KG1 (cell line): ENCODE measurements at regions not wholly inside any gene's neighbourhood (a gene's known extent, or its start where the extent isn't known, plus 50 kb on each side); places are given as distances from the start of the nearest gene placed in this dataset.

Experiments used
- DNase-seq: peaks from one replicate; lab custom pipeline; 2025; lab: John Stamatoyannopoulos, UW

DNA sequence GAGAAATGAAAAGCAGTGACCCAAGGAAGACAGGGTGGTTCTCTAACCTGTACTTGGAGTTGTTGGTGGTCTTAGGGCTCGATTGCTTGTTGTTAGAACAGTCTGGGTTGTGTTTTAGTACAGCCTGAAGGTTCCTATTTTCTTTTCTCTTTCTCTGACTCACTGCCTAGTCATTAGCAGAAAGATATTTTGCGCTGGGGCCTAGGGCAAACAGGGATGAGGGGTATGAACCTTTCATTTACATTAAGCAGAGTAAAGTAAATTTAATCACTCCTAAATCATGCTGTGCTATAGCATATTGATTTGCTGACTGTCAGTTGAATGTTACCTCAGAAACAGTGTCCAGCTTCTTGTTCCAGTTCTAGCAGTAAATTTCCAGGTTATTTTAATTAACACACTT lies 197.2 kb downstream of the RWDD3 start:
- no peak for DNase-seq

DNA sequence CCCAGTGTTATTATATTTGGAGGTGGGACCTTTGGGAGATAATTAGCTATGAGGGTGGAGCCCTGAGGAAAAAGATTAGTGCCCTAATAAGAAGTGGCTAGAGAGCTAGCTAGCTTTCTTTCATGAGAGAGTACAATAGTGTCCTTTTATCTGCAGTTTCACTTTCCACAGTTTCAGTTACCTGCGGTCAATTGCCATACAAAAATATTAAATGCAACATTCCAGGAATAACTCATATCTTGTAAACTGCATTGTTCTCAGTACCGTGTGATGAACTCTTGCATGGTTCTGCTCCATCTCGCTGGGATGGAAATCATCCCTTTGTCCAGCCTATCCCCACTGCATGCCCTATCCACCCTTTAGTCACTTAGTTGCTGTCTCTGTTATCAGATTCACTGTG lies 201.6 kb downstream of the RWDD3 start:
- no peak for DNase-seq

DNA sequence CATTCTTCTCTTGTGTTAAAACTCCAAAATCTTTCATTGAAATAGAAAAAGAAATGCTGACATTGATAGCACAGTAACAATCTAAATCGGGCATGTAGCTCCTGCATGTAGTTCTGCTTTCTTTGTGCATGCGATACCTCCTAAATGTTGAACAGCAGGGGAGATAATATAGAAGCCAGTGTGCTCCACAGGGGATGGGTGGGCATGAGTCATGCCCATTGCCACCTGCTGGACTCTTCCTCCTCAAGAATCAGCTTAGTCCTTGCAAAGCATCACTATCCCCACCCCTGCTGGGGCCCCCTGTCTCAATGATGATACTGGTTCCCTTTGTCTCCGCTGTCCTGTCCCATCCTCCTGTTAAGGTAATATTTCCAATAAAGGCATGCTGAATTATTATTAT lies 203.0 kb downstream of the RWDD3 start:
- no peak for DNase-seq

DNA sequence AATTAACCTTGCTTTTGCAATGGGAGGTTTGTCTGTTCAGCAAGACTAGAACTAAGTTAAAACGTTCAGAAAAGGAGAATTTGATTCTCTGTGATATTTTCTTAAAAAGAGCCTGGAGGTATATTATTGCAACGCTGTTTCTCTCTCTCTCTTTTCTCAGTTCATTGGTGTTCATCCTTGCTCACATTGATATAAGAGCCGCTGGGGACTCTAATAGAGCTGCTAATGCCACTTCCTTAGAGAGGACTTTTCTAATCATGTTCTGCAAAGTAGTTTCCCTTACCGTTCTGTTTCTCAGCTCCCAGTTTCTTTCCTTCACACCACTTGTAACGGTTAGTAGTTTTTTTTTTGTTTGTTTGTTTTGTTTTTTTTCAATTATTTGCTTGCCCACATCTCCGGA lies 203.8 kb downstream of the RWDD3 start:
- no peak for DNase-seq

DNA sequence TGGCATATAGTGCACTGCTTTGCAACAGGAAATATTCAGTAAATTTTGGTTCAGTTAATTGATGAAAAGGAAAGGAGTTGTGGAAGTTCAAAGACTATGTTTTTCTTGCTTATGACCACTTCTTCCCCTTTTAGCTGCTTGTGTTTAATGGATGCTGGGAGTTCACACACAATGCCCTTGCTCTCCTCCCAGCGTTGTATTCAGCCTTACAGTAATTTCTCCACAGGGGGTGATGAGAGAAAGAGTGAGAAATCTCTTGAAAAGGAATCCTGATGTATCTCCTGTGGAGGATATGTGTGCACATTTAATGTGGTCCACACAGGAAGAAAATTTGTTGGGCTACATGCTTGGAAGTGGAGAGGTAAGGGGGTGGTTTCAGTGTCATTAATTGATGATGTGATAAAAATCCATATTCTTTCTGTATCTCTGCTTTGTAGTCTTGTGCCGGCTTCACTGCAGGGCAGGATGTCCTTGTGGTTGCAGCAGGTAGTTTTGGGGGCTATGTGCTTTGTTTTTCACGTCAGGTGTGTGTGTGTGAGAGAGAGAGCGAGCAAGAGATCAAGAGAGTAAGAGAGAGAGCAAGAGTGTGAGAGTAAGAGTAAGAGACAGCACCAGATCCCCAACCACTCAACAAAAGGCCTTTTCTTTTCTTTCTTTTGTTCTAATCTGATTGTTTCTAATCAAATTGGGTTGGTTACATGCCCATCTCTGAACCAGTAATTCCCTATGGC lies 204.4 kb downstream of the RWDD3 start:
- DNase-seq: no peak

DNA sequence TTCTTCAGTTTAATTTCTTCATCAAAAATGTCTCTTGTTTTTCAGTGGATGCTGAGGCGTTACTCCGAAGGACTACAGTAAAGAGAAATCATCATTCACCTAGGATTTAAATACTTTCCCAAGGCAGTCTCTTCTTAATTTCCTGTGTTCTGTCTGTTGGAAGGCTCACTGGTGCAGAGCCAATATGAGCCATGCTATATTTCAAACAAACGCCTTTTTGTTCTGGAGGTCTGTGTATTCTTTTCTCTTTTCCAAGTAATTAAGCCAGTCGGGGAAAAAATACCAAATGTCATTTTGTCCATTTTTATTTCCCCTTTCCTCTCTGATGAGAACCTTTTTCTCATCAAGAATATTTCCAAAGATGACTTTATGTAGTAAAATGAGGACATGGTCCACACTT lies 206.5 kb downstream of the RWDD3 start:
- DNase-seq: no peak

DNA sequence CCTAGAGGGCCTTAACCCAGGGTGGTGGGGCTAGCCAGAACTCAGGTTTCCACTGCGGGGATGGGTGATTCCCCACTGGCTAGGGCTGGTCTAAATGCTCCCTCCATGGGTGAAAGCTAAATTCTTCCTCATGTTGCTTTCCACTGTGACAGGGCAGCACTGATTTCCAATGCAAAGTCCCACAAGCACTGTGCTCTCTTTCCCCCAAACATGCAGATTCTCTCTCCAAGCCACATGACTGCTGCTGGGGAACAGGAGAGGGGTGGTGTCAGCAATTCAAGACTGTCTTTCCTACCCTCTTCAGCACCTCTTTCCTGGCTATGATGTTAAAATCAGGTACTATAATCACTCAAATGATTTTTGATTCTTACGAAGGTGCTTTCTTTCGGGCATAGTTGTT lies 215.5 kb downstream of the RWDD3 start:
- DNase-seq: no peak

DNA sequence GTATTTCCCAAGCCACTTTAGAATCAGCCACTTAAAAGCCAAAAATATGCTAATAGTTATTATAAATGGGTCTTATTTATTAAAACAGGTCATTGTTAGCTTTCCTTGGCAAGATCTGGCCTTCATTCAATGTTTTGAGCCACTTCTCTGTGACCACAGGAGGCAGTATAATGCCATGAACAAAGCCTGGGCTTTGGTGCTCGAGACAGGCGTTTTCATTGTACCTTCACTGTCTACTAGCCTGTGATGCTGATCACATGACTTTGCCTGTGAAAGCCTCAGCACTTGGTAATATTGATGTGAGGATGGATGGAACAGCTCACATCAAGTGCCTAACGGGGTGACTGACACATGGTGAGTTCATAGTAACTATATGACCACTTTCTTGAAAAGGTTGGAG lies 217.0 kb downstream of the RWDD3 start:
- DNase-seq: no peak

DNA sequence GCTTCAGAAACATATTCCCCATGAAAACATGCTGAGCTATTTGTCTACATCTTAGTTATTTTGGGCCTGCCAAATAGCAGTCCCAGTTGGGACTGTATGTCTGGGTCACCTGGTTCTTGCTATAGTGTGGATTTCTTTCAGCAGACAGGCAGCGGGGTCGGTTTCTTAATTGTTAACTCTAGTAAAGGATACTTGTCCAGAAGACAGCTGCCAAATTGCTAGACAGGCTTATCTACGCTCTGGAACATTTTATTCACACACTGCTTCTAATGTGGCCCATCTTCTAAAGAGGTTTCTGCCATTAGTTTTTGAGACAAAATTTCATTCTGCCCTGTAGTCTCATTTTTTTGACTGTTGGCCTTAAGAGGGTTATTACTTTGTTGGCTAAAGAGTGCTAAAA lies 217.9 kb downstream of the RWDD3 start:
- no peak for DNase-seq

DNA sequence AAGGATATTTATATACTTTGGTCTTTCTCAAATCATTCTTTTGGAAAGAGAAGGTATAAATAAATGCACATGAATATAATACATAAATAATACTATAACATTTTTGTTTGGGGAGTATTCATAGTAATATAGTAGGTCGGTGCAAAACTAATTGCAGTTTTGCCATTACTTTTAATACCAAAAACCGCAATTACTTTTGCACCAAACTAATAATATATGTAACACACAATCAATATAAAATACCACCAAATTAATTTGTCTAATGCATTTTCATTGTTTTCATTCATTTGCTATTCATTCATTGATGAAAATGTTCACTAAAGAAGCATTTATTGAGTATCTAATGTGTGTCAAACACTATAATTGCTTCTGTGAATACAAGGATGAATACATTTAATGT lies 219.0 kb downstream of the RWDD3 start:
- no peak for DNase-seq

DNA sequence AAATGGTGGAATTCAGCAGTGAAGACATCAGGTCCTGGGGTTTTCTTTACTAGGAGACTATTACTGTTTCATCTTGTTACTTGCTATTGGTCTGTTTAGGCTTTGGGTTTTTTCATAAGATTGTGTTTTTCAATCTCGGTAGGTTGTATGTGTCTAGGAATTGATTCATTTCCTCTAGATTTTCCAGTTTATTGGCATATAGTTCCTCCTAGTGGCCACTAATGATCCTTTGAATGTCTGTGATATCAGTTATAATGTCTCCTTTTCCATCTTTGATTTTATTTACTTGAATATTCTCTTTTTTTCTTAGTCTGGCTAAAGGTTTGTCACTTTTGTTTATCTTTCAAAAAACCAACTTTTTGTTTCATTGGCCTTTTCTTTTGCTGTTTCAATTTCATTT lies 233.0 kb downstream of the RWDD3 start:
- no peak for DNase-seq

DNA sequence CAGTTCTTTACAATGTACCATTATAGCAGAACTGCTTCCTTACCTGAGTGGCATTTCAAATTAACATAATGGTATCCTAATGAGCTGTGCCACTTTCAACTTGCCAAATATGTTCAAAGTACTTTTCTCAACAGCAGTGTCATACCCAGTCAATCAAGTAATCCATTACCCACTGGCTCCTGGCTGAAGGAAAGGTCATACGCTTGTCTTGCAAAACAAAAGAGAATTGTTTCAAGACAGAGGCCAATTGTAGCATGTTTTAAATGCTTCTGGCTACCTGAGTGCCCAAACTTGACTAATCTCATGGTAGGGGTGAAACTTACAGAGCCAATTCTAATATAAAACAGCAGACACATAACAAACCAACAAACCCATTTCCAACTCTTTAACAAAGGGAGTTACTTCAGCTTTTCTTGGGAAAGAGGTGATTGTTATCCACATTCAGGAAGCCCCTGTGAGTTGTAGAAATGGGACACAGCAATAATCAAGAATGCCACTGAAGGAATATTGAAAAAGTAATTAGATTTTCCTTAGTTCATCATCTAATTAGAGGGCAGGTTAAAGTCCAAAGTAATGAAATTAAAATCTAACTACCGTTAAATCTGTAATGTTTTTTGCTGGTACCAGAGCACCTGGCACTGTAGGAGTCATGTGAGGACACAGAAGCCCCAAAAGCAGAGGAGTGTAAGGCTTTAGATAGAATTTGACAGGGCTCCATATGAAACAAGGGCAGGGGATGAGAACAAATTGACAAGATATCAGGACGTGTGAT lies 241.9 kb downstream of the RWDD3 start:
- DNase-seq: no peak

DNA sequence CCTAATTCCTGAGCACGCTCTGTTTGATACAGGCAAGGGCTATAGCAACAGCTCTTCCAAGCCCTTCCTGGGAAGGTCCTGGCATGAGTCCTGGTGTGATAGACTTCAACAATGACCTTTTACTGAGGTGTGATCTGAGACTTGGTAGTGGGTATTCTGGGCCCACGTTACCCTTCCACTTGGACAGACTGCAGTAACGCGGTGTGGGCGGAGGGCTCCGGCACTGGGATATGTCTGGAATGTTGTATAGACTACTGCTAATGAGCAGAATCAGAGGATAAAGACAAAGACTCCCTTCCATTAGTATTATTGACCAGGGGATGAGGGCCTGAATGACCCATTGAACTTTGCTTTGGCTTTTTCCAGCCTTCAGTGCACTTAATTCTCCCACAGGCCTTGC lies 262.3 kb downstream of the RWDD3 start:
- no peak for DNase-seq

DNA sequence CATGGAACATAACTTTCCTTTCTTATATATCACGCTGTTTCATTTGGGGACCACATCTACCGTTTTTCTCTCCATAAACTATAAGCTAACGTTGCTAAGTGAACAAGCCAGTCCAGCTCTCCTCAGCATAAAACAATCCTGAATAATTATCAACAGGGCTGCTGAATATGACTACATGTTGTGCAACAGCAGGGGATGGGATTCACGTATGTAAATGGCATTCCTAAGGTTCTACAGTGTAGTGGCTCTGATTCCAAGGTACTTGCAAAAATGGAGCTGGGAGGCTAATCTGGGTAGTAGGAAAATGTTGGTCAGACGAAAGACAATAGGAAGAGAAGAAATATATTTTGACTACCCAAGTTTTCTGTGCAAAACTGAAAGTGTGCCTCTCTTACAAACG lies 262.8 kb downstream of the RWDD3 start:
- no peak for DNase-seq

DNA sequence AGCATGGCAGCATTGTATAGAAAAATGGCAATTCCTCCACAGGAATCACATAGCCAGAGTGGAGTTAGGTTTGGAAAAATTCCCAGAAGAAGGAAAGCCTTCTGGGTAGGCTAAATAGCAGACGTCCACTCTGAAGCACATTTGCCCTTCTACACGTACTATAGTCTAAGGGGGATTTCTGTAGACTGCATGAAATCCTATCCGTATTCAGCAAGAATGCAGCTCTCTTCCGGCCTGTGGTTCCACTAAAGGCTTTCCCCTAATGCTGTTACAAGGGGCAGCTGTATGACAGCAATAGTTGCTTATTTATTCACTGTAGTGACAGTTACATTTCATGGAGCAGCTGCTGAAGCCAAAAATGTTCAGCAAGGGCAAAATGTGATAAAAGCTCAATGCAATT lies 263.6 kb downstream of the RWDD3 start:
- no peak for DNase-seq

DNA sequence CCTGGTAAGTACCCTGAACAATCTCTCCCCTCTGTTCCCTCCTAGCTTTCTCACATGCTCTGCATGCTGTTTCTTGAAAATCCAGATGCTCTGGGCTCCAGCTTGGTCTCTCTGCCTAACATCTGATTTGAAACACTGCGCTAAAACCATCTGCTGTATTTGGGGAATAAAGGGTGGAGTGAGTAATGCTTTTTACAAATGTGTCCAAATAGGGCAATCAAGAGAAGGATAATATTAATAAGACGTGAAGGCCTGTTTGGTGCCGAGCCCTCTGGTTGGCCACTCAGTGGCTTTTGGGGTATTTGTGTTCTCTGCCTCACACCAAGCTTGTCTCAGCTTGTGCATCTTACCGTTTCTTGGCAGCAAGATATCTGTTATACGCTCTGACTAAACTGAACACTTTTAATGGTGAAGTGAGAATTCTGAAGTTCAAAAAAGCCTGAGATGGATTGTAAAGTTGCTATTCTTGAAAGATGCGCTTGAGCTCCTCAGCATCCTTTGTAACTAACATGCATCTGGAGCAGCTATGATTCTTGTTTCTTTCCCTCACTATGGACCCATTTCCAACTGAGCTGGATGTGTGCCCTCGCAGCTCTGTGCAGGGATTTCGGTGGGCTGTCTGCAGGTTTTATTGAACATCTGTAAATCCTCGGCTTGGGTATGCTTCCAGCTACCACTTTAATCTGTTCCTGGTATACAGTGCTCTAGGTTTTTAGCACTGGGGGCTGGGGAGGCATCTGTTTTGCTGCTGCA lies 269.4 kb downstream of the RWDD3 start:
- no peak for DNase-seq

DNA sequence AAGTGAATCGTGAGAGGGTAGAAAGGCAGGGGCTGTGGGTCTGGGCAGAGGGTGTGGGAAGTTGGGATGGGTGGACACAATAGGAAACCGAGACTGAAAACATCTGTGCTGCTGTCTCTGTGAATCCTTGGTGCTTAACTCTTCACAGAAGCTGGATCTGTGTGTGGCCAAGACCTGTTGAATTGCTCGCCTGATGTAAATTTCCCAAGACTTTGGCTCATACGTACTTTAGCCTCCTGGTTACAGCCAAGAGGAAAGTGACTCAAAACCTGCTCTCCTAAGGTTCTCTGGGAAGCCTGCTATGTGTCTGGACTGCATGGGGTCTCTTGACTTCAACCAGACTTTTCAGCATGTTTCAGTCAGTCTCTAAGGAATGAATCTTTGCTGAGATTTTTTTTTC lies 270.3 kb downstream of the RWDD3 start:
- DNase-seq: no peak

DNA sequence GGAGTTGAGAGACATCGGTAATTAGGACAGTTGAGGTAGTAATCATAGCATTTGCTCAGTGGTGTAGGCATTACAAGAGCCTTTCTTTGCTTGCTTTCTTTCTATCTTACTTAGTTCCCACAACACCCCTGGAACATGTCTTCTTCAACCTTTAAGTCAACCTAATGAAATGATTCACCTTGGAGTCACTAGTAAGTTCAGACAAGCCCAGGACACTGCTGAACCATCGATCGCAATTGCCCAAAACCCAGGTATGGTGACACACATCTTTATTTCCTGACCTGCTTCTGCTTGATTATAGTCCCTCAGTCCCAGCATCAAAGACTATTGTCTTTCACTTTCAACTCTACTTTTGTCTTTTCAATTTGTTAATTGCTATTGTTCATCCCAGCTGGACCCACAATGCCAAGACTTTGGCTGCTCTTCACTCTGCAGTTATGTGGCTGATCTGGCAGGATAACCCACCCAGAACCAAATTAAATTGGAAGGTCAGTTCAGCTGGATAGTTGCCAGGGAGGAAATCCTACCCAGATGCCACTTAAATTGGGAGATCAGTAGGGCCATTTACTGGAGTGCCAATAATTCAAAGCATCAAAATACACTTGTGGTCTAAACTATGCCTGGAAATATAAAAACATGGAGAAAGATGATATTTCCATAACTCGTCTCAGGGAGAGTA lies 272.9 kb downstream of the RWDD3 start:
- DNase-seq: no peak

DNA sequence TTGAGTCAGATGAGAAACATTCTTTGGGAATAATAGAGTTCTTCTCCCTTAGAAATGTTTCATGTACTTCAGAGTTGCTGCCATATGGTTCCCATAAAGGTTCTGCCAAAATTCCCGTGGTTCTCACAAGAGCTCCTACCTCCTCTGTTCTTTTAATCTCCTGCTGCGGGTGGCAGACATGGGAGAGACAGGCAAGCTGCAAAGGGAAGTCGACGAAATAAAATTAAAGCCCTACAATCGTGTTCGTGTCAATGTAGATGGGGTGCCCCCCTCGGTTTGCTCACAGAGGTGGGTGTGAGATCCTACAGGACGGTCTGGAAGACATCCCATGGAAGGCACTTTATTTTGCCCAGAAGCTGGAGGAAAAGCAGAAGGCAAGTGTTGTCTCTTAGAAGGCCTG lies 276.0 kb downstream of the RWDD3 start:
- DNase-seq: no peak

DNA sequence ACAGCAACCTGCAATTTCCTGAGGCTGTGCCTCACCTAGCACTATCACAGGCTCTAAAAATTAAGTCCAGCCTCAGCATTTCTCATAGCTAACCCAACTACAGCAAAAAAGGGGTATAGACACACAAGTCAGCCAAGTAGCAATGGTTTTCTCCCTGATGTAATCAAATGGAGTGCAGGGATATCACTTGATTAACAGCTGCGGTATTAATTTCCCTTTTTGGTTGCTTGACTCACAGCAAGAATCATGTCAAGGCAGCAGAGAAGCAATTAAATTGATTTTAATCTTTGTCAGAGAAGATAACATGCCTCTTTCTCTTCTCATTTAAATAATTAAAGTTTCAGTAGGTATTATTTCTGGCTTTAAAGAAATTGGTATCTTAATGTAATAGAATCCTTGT lies 278.9 kb downstream of the RWDD3 start:
- DNase-seq: no peak

DNA sequence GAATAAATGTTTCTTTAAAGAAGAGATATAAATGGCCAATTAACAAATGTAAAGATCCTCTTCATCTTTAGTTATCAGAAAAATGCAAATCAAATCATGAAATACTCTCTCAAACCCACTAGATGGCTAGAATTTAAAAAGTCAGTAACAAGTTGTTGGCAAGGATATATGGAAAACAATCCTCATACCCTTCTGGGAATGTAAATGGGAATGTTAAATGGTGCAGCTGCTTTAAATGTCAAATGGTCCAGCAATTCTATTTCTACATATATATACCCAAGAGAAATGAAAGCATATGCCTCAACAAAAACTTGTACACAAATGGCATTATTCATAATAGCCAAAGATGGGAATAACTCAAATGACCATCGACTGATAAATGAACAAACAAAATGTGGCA lies 283.5 kb downstream of the RWDD3 start:
- DNase-seq: no peak

DNA sequence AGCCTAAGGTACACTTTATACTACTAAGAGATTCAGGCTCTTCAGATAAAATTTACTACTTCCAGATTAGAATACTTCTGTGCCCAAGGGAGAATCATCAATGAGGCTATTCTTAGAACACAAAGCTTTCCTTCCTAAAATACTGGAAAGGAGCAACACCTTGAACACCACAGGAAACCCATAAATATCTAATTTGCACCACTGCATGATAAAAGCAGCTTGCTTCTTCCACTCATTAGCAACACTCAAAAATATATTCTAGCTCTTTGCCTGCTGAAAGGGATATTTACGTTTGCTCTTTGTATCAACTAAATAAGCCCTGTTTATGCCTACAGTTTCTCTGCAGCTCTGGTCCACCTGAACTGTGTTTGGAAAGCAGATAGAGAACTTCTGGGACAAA lies 284.3 kb downstream of the RWDD3 start:
- no peak for DNase-seq

DNA sequence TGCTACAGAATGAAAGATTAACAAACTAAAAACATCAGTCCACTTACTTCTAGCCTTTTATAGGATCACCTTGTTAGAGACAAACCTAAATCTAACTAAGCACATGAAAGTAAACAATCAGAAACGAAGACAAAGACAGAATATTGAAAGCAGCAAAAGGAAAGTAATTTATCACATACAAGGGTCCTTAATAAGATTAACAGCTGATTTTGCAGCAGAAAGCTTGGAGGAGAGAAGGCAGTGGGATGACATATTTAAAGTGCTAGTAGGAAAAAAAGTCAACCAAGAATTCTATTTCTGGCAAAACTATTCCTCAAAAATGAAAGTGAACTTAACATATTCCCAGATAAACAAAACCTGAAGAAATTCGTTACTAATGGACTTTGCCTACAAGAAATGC lies 286.4 kb downstream of the RWDD3 start:
- no peak for DNase-seq
